Endothelial cell of umbilical vein (primary cell): ENCODE measurements at regions not wholly inside any gene's neighbourhood (a gene's known extent, or its start where the extent isn't known, plus 50 kb on each side); places are given as distances from the start of the nearest gene placed in this dataset.

ENCODE experiments used
- BruUV-seq: library from RNA; stranded (reverse); fragments of 400-500 nt; replicated peaks from 2 replicates; lab custom pipeline; 2021; lab: Mats Ljungman, UMichigan
- CTCF ChIA-PET: fragments of 300-600, 350-600 bp; sonication (Branson Sonifier 250); formaldehyde crosslinking; loops from one replicate; lab custom pipeline; 2021; ENCODE audit warnings: antibody characterized with exemption, inconsistent platforms; lab: Charles Lee
- POLR2A ChIA-PET: fragments of 300-600, 350-600 bp; sonication (Branson Sonifier 250); formaldehyde crosslinking; loops from one replicate; lab custom pipeline; 2021; ENCODE audit warnings: antibody characterized with exemption, inconsistent platforms; lab: Charles Lee
- DNase-seq: peaks from one replicate; pipeline ENCODE4 v3.0.0-alpha.2; 2011; ENCODE audit warnings: low read depth, low spot score
- FAIRE-seq: peaks from 2 replicates; lab custom pipeline; 2011; peaks lifted over from hg19 to GRCh38; lab: Jason Lieb, UNC
- H2AFZ ChIP-seq: 2 replicates; pipeline ENCODE4 v1.6.0; 2012; ENCODE audit warnings: low read depth, low read length, control low read depth, inconsistent platforms
- H3K27ac ChIP-seq: 2 replicates; pipeline ENCODE4 v1.5.1; 2011; ENCODE audit warnings: low read depth, mild to moderate bottlenecking, control low read depth, low read length, moderate library complexity; ENCODE audit not compliant: insufficient read depth
- H3K27me3 ChIP-seq, 2 experiments: 2 replicates each; pipeline versions ENCODE4 v1.6.0 to v1.6.1; 2011; ENCODE audit warnings: low read length in 2 of 2, mixed read lengths in 1 of 2; ENCODE audit not compliant: control insufficient read depth in 2 of 2, insufficient read depth in 2 of 2
- H3K36me3 ChIP-seq, 2 experiments: 2 replicates in 1 of 2; 3 replicates in 1 of 2; pipeline ENCODE4 v1.5.1; 2011; ENCODE audit warnings: low read length in 2 of 2, mild to moderate bottlenecking in 1 of 2, moderate library complexity in 1 of 2; ENCODE audit not compliant: control insufficient read depth in 2 of 2, insufficient read depth in 2 of 2; ENCODE audit errors: extremely low read depth in 1 of 2
- H3K4me1 ChIP-seq: 3 replicates; pipeline ENCODE4 v1.5.1; 2011; ENCODE audit warnings: mild to moderate bottlenecking, low read length; ENCODE audit not compliant: control insufficient read depth, insufficient read depth; ENCODE audit errors: extremely low read depth
- H3K4me2 ChIP-seq: 2 replicates; pipeline ENCODE4 v1.6.1; 2011; ENCODE audit warnings: low read length, control low read depth, mixed read lengths; ENCODE audit not compliant: insufficient read depth
- H3K4me3 ChIP-seq, 3 experiments: fragments of 200-600 bp in 1 of 3; sonication (generic), shearing (Covaris generic) in 1 of 3; replicated peaks in 1 of 3; 2 replicates each; pipeline ENCODE4 v1.5.1; 2011 to 2016; ENCODE audit warnings: control low read depth in 3 of 3, low read length in 3 of 3, mild to moderate bottlenecking in 2 of 3, inconsistent platforms in 1 of 3, low read depth in 1 of 3, moderate library complexity in 1 of 3; ENCODE audit not compliant: insufficient read depth in 1 of 3
- H3K79me2 ChIP-seq: 2 replicates; pipeline ENCODE4 v1.6.0; 2012; ENCODE audit warnings: low read length, inconsistent platforms; ENCODE audit not compliant: control insufficient read depth, insufficient read depth
- H3K9ac ChIP-seq: replicated peaks from 2 replicates; pipeline ENCODE3; 2011; ENCODE audit warnings: low read length, control low read depth; ENCODE audit not compliant: insufficient read depth; ENCODE audit errors: extremely low read depth
- H3K9me1 ChIP-seq: replicated peaks from 3 replicates; pipeline ENCODE4 v1.6.0; 2011; ENCODE audit warnings: mild to moderate bottlenecking, low read length; ENCODE audit not compliant: control insufficient read depth, insufficient read depth; ENCODE audit errors: extremely low read depth
- H3K9me3 ChIP-seq: replicated peaks from 2 replicates; pipeline ENCODE4 v1.5.1; 2012; ENCODE audit warnings: low read length, inconsistent platforms; ENCODE audit not compliant: control insufficient read depth, insufficient read depth
- H4K20me1 ChIP-seq: replicated peaks from 2 replicates; pipeline ENCODE3; 2011; ENCODE audit warnings: mild to moderate bottlenecking, low read length; ENCODE audit not compliant: control insufficient read depth, insufficient read depth; ENCODE audit errors: extremely low read depth
- EZH2 ChIP-seq: IDR thresholded peaks from 2 replicates; pipeline ENCODE4 v1.6.1; 2012; ENCODE audit warnings: borderline replicate concordance, low read depth, mild to moderate bottlenecking, moderate library complexity, low read length, inconsistent platforms; ENCODE audit not compliant: severe bottlenecking
- FOS ChIP-seq: IDR thresholded peaks from 2 replicates; pipeline ENCODE4 v1.6.1; 2011; ENCODE audit warnings: mild to moderate bottlenecking, low read length, moderate library complexity, borderline replicate concordance; ENCODE audit not compliant: insufficient read depth
- GATA2 ChIP-seq: IDR thresholded peaks from 2 replicates; pipeline ENCODE4 v1.7.0; 2011; ENCODE audit warnings: low read depth, mild to moderate bottlenecking, moderate library complexity, mixed read lengths, low read length; ENCODE audit not compliant: insufficient read length, insufficient read depth
- JUN ChIP-seq: IDR thresholded peaks from 2 replicates; pipeline ENCODE4 v1.6.1; 2011; ENCODE audit warnings: borderline replicate concordance, low read depth; ENCODE audit not compliant: insufficient read length, insufficient read depth
- MYC ChIP-seq: IDR thresholded peaks from one replicate; pipeline ENCODE4 v1.6.1; 2011; ENCODE audit warnings: mild to moderate bottlenecking, low read depth, low read length
- POLR2A ChIP-seq: IDR thresholded peaks from 2 replicates; pipeline ENCODE4 v1.6.1; 2012; ENCODE audit warnings: low read depth, mild to moderate bottlenecking, control low read depth, low read length
- POLR2AphosphoS5 ChIP-seq: IDR thresholded peaks from 2 replicates; pipeline ENCODE4 v1.6.1; 2012; ENCODE audit warnings: low read depth, mild to moderate bottlenecking, control low read depth, low read length, moderate library complexity; ENCODE audit not compliant: insufficient read depth
- dilution Hi-C: fragments of 300-500 bp; cut with MboI; formaldehyde crosslinking; loops from one replicate; pipeline ENCODE4 v1.15.0; 2019; ENCODE audit warnings: low sequenced_read_pairs; ENCODE audit not compliant: extremely low pct_ligation_motif_present
- intact Hi-C: fragments of 100-400 bp; cut with micrococcal nuclease; formaldehyde crosslinking; loops from one replicate; pipeline ENCODE4 v1.10.0; 2022
- TF ChIP-seq, protein P1 (sequence below): IDR thresholded peaks from 2 replicates; pipeline ENCODE4 v1.6.1; 2011; ENCODE audit not compliant: insufficient read depth, insufficient read length
- TF ChIP-seq, protein P2 (sequence below), 2 donors: IDR thresholded peaks; 1 replicate in 1 of 2; 2 replicates in 1 of 2; pipeline ENCODE4 v1.5.1; 2011; ENCODE audit warnings: low read length in 2 of 2, mild to moderate bottlenecking in 2 of 2, moderate library complexity in 2 of 2, control low read depth in 1 of 2, inconsistent platforms in 1 of 2, low read depth in 1 of 2; ENCODE audit not compliant: insufficient read depth in 1 of 2; ENCODE audit errors: extremely low read depth in 1 of 2

DNA sequence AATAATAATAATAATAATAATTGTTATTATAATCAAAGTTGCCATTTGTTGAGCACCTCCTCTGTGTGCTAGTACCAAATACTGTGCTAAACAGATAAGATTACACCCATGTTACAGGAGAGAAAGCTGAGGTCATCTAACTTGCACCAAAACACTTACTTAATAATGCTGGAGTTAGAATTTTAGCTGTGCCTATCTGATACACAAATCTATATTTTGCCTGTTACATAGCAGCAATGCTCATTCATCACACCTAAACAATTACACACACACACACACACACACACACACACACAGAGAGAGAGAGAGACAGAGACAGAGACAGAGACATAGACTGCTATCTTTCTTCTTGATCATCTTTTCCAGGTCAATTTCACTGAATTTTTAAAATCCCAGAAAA lies 170.9 kb upstream of the KLF3 start:
- H3K27me3 ChIP-seq, result peaks cover 0 to 3% of the 10 kb centered on the region in 2 experiments
- no peaks in the 10 kb centered on the region for H3K36me3 ChIP-seq
- POLR2A ChIA-PET, result no interaction called here
- TF ChIP-seq JUN (no peak), POLR2AphosphoS5 (no peak), GATA2 (no peak), EZH2 (no peak)
- H3K27ac ChIP-seq, result no peak overlapping the region
- no peaks in the 10 kb centered on the region for H4K20me1 ChIP-seq
- no peak overlapping the region for H3K4me3 ChIP-seq
- no peak overlapping the region for H2AFZ ChIP-seq
- no peak overlapping the region for H3K9ac ChIP-seq
- intact Hi-C loops (no loop called here), dilution Hi-C loops (no loop called here)
- DNase-seq, result no peak
- no TSS peak for BruUV-seq
- no peaks in the 10 kb centered on the region for H3K9me1 ChIP-seq
- no peaks in the 10 kb centered on the region for H3K79me2 ChIP-seq
- no peaks in the 10 kb centered on the region for H3K9me3 ChIP-seq
- H3K4me2 ChIP-seq, result no peak overlapping the region
- H3K4me1 ChIP-seq, result no peaks in the 10 kb centered on the region
- FAIRE-seq, result no peak
- CTCF ChIA-PET, result interaction anchor here (0.6 kb wide), 1 partner anchor 378 kb away, joined by 5 read pairs; no protein-coding TSS in a partner anchor

DNA sequence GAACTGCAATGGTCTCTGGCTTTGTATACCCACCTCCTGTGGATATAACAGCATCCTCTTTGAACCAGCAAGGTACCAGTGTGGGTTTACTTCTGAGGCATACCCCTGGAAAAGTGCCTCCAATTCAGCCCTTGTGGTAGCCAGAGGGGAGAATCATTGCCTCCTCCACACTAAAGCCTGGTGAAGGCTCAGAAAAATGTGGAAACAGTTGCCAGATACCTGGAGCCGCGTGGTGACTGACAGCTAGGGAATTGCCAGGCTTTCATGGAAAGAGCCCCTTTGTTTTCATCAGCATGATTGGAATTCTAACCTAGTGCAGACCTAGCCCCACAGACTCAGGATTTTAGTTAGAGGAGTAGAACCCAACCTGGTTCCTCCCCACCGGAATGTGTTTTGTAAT lies 168.6 kb upstream of the KLF3 start:
- Histone ChIP-seq H3K4me3 (no peak overlapping the region), H3K9me3 (no peaks in the 10 kb centered on the region), H3K4me2 (no peak overlapping the region), H3K9me1 (no peaks in the 10 kb centered on the region), H3K27ac (no peak overlapping the region), H3K36me3 (no peaks in the 10 kb centered on the region), H3K4me1 (no peaks in the 10 kb centered on the region), H2AFZ (no peak overlapping the region), H4K20me1 (no peaks in the 10 kb centered on the region), H3K9ac (no peak overlapping the region), H3K27me3 (peaks cover 0 to 4% of the 10 kb centered on the region in 2 experiments), H3K79me2 (no peaks in the 10 kb centered on the region)
- dilution Hi-C loops, result no loop called here
- intact Hi-C loops, result no loop called here
- no peak for TF ChIP-seq POLR2A
- TF ChIP-seq, protein P1, sequence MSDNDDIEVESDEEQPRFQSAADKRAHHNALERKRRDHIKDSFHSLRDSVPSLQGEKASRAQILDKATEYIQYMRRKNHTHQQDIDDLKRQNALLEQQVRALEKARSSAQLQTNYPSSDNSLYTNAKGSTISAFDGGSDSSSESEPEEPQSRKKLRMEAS, result no peak
- no peak for TF ChIP-seq FOS
- TF ChIP-seq, protein P2, sequence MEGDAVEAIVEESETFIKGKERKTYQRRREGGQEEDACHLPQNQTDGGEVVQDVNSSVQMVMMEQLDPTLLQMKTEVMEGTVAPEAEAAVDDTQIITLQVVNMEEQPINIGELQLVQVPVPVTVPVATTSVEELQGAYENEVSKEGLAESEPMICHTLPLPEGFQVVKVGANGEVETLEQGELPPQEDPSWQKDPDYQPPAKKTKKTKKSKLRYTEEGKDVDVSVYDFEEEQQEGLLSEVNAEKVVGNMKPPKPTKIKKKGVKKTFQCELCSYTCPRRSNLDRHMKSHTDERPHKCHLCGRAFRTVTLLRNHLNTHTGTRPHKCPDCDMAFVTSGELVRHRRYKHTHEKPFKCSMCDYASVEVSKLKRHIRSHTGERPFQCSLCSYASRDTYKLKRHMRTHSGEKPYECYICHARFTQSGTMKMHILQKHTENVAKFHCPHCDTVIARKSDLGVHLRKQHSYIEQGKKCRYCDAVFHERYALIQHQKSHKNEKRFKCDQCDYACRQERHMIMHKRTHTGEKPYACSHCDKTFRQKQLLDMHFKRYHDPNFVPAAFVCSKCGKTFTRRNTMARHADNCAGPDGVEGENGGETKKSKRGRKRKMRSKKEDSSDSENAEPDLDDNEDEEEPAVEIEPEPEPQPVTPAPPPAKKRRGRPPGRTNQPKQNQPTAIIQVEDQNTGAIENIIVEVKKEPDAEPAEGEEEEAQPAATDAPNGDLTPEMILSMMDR (IDR thresholded peaks at IDR 0.05; ENCODE audit: extremely low read depth in 1 of 2, insufficient read depth in 1 of 2, low read depth in 1 of 2, low read length in 2 of 2), result no peak
- no peak for TF ChIP-seq GATA2
- no peak for TF ChIP-seq POLR2AphosphoS5
- no peak for TF ChIP-seq JUN
- no peak for TF ChIP-seq EZH2
- TF ChIP-seq MYC, result no peak
- FAIRE-seq, result no peak
- ChIA-PET CTCF (no interaction called here), POLR2A (no interaction called here)
- no TSS peak for BruUV-seq
- no peak for DNase-seq
